ENCODE measurements at regions not wholly inside any gene's neighbourhood (a gene's known extent, or its start where the extent isn't known, plus 50 kb on each side); places are given as distances from the start of the nearest gene placed in this dataset.

DNA sequence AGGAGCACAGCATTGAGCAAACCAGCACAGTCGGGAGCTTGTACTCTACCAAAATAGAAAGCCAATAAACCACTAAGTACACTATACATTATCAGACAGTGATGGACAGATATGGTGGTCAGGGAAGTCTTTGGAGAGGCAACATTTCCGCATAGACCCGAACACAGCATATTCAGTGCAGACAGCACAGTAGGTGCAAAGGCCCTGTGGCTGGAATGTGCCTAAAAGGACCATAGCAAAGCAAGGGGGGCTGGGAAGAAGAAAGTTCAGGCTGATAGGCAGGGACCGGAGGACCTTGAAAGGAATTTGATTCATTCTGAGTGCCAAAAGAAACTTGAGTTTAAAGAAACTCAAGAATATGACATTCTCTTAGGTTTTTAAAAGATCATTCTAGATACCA, 92.0 kb upstream of the GALNT2 start:
- DNase-seq (ENCODE audit: extremely low read depth, low read depth) = no peak
- TF ChIP-seq, protein P1, sequence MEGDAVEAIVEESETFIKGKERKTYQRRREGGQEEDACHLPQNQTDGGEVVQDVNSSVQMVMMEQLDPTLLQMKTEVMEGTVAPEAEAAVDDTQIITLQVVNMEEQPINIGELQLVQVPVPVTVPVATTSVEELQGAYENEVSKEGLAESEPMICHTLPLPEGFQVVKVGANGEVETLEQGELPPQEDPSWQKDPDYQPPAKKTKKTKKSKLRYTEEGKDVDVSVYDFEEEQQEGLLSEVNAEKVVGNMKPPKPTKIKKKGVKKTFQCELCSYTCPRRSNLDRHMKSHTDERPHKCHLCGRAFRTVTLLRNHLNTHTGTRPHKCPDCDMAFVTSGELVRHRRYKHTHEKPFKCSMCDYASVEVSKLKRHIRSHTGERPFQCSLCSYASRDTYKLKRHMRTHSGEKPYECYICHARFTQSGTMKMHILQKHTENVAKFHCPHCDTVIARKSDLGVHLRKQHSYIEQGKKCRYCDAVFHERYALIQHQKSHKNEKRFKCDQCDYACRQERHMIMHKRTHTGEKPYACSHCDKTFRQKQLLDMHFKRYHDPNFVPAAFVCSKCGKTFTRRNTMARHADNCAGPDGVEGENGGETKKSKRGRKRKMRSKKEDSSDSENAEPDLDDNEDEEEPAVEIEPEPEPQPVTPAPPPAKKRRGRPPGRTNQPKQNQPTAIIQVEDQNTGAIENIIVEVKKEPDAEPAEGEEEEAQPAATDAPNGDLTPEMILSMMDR (IDR thresholded peaks at IDR 0.05; ENCODE audit: low read depth, low read length) = no peak

GRCh38 chr1:229980009-229980408, 87.0 kb upstream of the GALNT2 start:
- TF ChIP-seq, protein P1 (IDR thresholded peaks at IDR 0.05; ENCODE audit: low read depth, low read length) = no peak
- no peak for DNase-seq (ENCODE audit: extremely low read depth, low read depth)

- no peak for DNase-seq (ENCODE audit: extremely low read depth, low read depth)
- TF ChIP-seq, protein P1 (IDR thresholded peaks at IDR 0.05; ENCODE audit: low read depth, low read length) = no peak
These were observed 85.3 kb upstream of the GALNT2 start for GRCh38 chr1:229981736-229982135.

GRCh38 chr1:229984310-229984991, 82.6 kb upstream of the GALNT2 start:
- DNase-seq (ENCODE audit: extremely low read depth, low read depth) = no peak
- TF ChIP-seq, protein P1 (IDR thresholded peaks at IDR 0.05; ENCODE audit: low read depth, low read length) = no peak; the same call in none of the 2 replicates

DNA sequence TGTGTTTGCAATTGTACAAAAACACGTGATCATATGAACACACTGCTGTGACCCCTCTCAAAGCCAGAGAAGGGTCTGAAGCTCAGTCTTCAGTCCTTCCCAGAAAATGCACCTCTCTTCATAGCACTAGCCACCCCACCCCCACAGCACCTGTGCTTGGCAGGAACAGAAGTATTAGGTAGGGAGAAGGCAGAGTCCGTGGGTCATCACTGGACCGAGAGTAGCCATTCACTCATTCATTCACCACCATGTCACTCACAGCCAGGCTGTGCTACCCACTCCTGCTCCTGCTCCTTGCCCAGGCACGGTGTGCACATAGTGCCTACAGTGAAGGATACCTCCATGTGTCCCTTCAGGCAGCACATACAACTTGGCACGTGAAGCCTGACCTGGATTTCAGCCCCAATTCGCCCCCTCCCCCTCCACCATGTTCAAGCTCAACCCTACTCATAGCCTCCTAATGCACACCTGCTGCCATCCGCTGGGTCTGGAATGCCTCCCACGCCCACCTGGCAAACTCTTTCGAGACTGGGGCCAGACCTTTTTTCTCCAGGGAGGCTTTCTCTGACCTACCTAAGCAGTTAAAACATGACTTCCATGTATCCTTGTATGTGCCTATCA, 81.9 kb upstream of the GALNT2 start:
- DNase-seq (ENCODE audit: extremely low read depth, low read depth) = no peak
- TF ChIP-seq, protein P1 (IDR thresholded peaks at IDR 0.05; ENCODE audit: low read depth, low read length) = no peak

DNA sequence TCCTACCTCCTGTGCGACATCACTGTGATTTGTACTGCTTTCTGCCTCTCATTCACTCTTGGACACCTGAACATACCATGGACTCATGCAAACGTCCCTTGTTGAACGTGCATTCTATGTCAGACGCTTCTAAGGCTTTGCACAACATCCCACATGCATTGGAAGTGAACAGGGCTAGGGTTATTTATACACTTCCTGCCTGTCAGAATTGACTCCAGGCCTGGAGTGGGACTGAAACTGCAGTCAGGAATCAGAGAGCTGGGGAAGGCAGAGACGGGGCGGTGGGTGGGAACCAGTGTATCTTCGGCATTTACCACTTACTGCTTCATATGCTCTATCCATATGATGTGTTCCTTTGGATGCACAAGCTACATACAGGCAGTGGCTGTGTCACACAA, 81.4 kb upstream of the GALNT2 start:
- TF ChIP-seq, protein P1 (IDR thresholded peaks at IDR 0.05; ENCODE audit: low read depth, low read length) = no peak
- DNase-seq (ENCODE audit: extremely low read depth, low read depth) = no peak

GRCh38 chr1:229986737-229987337, 80.2 kb upstream of the GALNT2 start:
- no peak for DNase-seq (ENCODE audit: extremely low read depth, low read depth)
- TF ChIP-seq, protein P1 (IDR thresholded peaks at IDR 0.05; ENCODE audit: low read depth, low read length) = no peak
